ENCODE measurements at regions not wholly inside any gene's neighbourhood (a gene's known extent, or its start where the extent isn't known, plus 50 kb on each side); places are given as distances from the start of the nearest gene placed in this dataset.

DNA sequence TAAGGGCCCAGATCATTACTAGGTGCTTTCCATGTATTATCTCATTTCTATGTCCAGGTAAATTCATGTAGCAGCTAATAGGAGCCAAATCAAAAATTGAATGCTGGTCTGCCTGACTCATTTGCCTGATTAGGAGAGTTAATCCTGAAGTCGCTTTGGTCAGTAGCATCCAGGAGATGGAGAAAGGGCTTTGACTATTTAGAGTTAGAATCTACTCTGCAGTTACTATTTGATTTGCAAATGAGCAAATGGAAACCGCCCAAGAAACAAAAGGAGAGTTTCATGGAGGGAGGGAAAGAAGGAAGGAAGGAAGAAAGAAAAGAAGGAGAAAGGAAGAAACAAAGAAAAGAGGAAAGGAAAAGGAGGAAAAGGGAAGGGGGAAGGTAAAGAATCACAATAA is 539.6 kb upstream of the MMS22L start:
- TF ChIP-seq, protein P1, sequence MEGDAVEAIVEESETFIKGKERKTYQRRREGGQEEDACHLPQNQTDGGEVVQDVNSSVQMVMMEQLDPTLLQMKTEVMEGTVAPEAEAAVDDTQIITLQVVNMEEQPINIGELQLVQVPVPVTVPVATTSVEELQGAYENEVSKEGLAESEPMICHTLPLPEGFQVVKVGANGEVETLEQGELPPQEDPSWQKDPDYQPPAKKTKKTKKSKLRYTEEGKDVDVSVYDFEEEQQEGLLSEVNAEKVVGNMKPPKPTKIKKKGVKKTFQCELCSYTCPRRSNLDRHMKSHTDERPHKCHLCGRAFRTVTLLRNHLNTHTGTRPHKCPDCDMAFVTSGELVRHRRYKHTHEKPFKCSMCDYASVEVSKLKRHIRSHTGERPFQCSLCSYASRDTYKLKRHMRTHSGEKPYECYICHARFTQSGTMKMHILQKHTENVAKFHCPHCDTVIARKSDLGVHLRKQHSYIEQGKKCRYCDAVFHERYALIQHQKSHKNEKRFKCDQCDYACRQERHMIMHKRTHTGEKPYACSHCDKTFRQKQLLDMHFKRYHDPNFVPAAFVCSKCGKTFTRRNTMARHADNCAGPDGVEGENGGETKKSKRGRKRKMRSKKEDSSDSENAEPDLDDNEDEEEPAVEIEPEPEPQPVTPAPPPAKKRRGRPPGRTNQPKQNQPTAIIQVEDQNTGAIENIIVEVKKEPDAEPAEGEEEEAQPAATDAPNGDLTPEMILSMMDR (IDR thresholded peaks at IDR 0.05) = no peak
- TF ChIP-seq POLR2A (IDR thresholded peaks at IDR 0.05) = no peak
